BJ (cell line): ENCODE measurements at regions not wholly inside any gene's neighbourhood (a gene's known extent, or its start where the extent isn't known, plus 50 kb on each side); places are given as distances from the start of the nearest gene placed in this dataset.
"Not testable (repeated sequence)": the region's sequence is repeated elsewhere in the genome, so short reads cannot be mapped to it uniquely, and the experiment has no call there.

ENCODE experiments used
- CTCF ChIA-PET: fragments of 350-600 bp; formaldehyde crosslinking; extraction: SDS; loops from one replicate; lab custom pipeline; 2021; ENCODE audit warnings: antibody characterized with exemption, inconsistent platforms; lab: Yijun Ruan, JAX
- POLR2A ChIA-PET: fragments of 300-600 bp; sonication (Branson Sonifier 250); formaldehyde crosslinking; extraction: SDS; loops from one replicate; lab custom pipeline; 2021; ENCODE audit warnings: antibody characterized with exemption; lab: Charles Lee
- DNase-seq: peaks from one replicate; pipeline ENCODE4 v3.0.0-alpha.2; 2011; ENCODE audit warnings: low read depth
- H3K27me3 ChIP-seq: 2 replicates; pipeline ENCODE4 v1.6.0; 2011; ENCODE audit warnings: low read length; ENCODE audit not compliant: control insufficient read depth, insufficient read depth
- H3K36me3 ChIP-seq: 2 replicates; pipeline ENCODE4 v1.5.1; 2011; ENCODE audit warnings: low read length; ENCODE audit not compliant: control insufficient read depth, insufficient read depth
- H3K4me3 ChIP-seq: 2 replicates; pipeline ENCODE4 v1.5.1; 2011; ENCODE audit warnings: low read depth, mild to moderate bottlenecking, control low read depth, low read length
- CTCF ChIP-seq: IDR thresholded peaks from 2 replicates; pipeline ENCODE4 v1.5.1; 2011; ENCODE audit warnings: low read depth, mild to moderate bottlenecking, control low read depth, inconsistent platforms, low read length, moderate library complexity; ENCODE audit not compliant: insufficient read depth

GRCh38 chrX:25503826-25504225 is 488.1 kb upstream of the ARX start:
- Histone ChIP-seq H3K36me3 (no peaks in the 10 kb centered on the region), H3K4me3 (no peak overlapping the region), H3K27me3 (no peaks in the 10 kb centered on the region)
- CTCF ChIA-PET, result no interaction called here
- TF ChIP-seq CTCF, result no peak
- POLR2A ChIA-PET, result no interaction called here
- no peak for DNase-seq

GRCh38 chrX:25507801-25508200 is 492.0 kb upstream of the ARX start:
- no peak for TF ChIP-seq CTCF
- Histone ChIP-seq H3K27me3 (no peaks in the 10 kb centered on the region), H3K4me3 (no peak overlapping the region), H3K36me3 (no peaks in the 10 kb centered on the region)
- ChIA-PET POLR2A (no interaction called here), CTCF (no interaction called here)
- DNase-seq, result no peak

- Histone ChIP-seq H3K36me3 (no peaks in the 10 kb centered on the region), H3K27me3 (no peaks in the 10 kb centered on the region), H3K4me3 (no peak overlapping the region)
- TF ChIP-seq CTCF, result no peak
- no peak for DNase-seq
- POLR2A ChIA-PET, result no interaction called here
- CTCF ChIA-PET, result no interaction called here
These were observed 503.5 kb upstream of the ARX start for GRCh38 chrX:25519258-25519657.

- CTCF ChIA-PET, H3K36me3 ChIP-seq, POLR2A ChIA-PET, DNase-seq, H3K27me3 ChIP-seq, H3K4me3 ChIP-seq: not testable (repeated sequence)
These were observed 506.8 kb upstream of the ARX start for GRCh38 chrX:25522443-25523010.

- Histone ChIP-seq H3K4me3 (no peak overlapping the region), H3K27me3 (no peaks in the 10 kb centered on the region), H3K36me3 (no peaks in the 10 kb centered on the region)
- no peak for TF ChIP-seq CTCF
- POLR2A ChIA-PET, result no interaction called here
- CTCF ChIA-PET, result no interaction called here
- no peak for DNase-seq
These were observed 508.1 kb upstream of the ARX start for GRCh38 chrX:25523574-25524540.
